HG02981 (cell line): ENCODE measurements at regions not wholly inside any gene's neighbourhood (a gene's known extent, or its start where the extent isn't known, plus 50 kb on each side); places are given as distances from the start of the nearest gene placed in this dataset.

Experiments used
- ATAC-seq: cut with Tn5 transposase; IDR thresholded peaks from one replicate; pipeline ENCODE4 v1.9.1; 2021; ENCODE audit warnings: mild to moderate bottlenecking, moderate library complexity; ENCODE audit not compliant: unreplicated experiment

DNA sequence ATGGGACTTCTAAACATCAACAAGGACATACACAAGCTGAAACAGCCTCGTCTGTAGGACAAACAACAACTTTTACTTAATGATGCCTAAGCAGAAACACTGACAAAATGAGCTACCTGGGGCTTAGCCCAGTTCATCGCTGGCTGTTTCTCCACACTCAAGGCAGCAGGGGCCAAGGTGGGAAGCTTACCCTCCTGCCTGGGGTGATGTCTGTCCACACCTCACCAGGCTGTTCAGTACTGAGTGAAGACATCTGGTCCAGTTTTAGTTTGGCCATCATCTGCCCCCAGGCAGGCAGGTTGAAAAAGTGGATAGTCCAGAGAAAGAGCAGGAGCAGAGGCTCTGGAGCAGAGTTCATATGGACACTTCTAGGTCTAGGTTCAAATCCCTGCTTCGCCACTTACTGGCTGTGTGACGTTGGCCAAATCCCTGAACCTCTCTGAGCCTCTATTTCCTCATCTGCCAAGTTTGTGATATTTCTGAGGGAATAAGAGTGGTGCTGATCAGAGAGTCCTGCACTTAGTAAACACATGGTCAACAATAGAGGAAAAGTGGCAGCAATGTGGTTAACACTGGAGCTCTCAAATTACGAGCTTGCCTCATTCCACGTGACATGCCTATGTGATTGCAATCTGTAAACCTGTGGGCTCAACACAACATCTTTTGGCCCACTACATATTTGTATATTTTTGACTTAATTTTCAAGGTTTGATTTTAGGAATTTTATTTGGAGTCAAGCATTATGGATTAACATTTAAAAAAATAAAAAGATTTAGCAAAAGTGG, 720.1 kb upstream of the TMEM132C start:
- ATAC-seq, result no peak

DNA sequence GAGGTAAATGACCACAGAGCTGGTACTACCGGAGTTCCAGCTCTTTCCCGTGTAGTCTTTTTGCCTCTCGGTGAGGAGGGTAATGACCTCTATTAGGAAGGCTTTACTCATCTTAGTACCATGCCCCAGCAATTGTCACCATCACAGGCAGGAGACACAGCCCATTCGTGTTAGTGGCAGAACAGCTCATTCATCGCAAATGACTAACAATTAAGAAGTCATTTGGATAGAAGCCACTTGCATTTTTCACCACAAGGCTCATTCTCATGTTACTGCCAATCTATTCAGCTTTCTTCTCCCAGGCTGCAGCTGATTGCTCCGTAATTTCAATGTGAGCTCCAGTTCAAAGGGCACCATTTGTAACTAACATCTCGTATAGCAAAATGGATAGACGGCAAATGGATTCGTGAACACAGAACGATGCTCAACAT, 718.8 kb upstream of the TMEM132C start:
- ATAC-seq, result no peak

DNA sequence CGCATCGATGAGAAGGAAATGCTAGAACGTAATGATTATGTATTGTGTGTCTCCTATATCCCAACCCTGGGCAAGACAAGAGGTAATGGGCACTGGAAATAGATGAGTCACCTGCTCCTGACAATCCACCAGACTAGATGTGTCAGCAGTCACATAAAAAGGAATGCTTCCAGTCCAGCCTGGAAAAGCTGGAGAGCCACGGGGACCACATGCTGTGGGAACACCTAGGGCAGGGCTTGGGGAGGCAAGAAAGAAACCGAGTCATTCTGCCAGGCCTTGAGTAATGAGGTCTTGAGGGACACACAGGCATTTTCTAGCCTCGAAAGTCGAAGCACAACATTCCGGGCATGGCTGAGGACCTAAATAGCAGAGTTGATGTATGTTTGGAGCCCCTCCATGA, 716.7 kb upstream of the TMEM132C start:
- no peak for ATAC-seq

DNA sequence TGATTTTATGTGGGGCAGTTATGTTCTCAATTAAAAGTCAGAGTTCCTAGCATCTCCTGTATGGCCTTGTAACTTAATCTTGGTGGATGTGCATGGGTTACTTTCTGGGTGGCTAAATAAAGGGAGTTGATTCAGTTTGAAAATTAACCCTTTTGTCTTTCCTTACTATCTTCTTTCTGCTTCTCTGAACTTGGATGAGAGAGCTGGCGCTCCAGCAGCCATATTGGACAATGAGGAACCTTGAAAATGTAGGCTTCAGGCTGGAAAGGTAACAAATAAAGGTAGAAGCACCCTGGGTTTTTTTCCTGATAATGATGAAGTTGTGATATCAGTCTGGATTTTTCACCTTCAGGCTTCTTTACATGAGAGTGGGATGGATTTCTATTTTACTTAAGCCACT, 714.1 kb upstream of the TMEM132C start:
- ATAC-seq, result no peak

DNA sequence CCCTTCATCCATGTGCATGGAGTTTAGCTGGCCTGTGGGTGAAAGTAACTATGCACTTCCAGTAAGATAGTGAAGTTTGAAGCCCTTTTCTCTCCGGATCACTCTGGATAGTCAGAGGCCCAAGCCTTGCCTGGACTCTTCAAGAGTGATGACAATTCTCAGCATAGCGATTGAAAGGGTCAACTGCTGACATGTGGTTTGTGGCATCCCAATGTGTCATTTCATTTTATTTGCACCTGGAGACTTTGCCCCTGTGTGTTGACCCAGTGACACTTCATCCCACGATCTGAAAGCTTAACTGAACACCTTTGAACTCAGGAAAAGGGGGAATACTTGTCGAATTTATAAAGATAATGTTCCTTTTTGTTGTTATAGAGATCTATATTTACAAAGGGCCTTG, 711.9 kb upstream of the TMEM132C start:
- no peak for ATAC-seq

DNA sequence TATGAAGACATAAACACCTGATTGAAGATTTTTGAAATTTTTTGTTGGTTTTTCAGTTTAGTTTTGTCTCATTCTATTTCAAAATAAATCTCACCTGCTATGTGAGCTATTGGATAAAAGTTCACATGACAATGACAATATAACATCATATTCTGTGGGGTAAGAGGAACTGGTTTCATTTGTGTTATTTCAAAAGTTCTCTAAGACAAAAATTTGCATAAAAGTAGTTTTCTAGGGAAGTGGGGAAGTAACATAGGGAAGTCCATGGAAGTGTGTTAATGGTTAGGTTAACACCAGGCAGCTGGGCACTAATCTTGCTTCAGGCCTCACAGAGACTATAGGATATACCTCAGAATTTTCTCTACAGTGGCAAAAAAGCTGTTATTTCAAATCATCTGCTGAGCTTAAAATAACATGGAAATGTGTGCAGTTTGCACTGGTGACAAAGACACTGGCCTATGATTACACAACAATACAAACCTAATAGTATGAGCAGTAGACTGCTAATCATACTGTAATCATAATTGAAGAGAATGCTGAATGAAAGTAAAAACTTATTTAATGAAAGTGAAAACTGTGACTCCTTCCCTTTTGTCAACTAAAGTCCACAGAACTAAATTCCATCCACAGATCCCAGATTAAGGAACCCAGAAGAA, 710.6 kb upstream of the TMEM132C start:
- ATAC-seq, result peak; percentile 27

DNA sequence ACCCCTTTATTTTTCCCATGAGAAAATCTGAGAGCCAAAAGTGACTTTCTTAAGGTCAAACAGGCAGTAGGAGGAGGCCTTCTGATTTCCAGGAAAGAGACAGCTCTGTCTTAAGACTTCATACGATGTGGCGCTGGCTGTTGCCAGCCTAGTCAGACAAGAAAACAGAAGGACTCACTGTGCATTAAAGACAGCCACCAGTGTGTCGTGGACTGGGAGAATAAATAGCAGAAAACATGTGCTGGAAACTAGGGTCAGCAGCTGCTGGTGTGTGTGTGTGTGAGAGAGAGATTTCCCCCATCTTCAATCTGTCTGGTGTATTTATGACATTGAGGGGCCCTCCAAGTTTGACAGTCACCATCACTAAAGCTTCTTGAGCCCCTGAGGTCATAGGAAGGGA, 708.6 kb upstream of the TMEM132C start:
- no peak for ATAC-seq

DNA sequence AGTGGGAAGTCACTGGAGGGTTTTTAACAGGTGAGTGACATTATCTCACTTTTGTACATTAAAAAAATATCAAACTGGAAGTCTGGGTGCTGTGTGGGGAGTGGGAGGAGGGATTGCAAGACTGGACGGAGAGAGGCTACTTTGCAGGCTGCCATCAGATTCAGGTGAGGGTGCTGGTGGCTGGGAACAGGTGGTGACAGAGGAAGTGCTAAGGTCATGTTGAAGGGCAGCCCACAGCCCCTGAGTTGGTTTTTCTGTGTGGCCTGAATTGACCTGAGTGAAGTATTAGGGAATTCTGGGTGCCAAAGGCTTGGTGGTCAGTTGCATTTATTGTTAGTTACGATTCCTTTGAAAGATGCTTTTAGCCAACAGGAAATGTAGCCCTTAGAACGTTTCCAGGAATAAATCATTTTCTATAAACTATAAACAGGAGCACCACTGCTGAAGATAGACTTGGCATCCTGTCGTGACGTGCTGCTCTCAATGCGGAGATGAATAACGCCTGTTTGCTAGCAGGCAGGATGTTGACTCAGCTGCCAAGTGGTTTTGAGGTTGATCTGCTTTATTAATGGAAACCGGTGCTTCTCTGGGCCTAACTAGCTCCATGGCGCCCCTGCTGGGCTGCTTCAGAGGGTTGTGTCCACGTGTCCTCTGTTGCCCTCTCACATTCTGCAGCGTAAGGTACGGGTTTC, 707.5 kb upstream of the TMEM132C start:
- peak; percentile 91 for ATAC-seq

DNA sequence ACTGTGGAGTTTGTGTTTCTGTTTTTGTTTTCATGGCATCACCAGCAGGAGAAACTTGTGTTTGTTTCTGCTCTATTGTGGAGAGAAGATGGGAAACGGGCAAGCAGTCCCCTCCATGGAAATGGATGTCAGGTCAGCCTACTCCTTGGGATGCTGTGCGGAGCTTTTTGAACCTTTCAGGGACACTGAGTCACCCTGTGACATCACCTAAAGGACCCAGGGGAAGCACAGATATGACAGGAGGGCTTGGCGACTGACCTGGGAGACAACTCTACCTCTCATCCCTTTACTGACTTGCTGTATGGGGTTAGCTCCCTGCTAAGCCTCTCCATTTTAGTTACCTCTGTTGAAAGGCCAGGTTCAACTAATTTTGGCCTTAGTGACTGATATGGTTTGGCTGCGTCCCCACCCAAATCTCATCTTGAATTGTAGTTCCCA, 706.9 kb upstream of the TMEM132C start:
- no peak for ATAC-seq

DNA sequence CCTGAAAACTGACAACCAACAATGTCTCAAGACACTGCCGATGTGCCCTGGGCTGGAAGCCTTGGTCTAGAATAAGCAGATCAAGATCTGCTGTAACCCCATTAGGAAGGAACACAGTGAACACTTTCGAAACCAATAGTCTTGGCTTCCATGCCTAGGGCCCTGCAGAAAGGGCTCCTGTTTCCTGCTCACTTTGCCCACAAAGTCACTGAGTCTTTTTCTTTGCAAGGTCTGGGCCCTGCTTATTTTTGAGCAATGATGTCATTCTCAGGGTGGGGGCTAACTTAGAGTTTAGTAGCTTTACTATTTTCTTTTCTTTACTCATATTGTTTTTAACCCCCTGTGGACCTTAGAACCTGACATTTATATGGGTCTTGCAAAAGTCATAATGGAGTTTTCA, 704.2 kb upstream of the TMEM132C start:
- ATAC-seq, result no peak

DNA sequence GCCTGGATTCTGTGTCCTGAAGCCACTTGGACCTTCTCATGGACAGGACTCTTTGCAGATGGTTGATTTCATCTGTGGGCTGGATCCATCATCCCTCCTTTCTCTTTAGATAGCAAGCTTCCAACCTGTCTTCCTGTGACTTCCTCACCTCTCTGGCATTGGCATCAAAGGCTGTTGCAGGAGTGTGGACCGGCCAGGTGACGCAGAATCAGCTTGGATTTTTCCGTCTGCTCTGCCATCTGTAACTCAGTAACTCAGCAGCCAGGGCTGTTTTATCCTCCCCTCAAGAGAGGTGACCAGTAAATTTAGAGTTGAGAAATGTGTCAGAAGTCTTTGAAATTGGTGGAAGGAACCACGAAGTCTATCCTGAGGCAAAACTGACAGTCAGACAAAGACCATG, 701.7 kb upstream of the TMEM132C start:
- no peak for ATAC-seq

DNA sequence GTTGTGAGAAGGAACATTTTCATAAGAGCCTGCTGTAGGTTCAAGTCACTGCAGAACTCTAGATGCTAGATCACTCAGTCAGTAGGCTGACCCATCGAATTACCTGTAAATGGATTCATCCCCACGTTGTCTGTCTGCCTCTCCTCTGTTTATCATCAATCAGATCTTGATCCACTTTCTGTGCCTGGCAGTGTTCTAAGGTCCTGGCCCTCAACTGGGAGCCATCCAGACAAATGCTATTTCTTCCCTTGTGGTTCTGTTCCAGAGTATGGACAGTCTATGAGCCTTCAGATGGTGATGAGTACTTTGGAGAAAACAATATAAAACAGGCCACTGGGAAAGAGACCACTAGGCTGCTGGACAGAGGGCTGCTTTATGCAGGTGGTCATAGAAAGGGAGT, 699.4 kb upstream of the TMEM132C start:
- ATAC-seq, result no peak

DNA sequence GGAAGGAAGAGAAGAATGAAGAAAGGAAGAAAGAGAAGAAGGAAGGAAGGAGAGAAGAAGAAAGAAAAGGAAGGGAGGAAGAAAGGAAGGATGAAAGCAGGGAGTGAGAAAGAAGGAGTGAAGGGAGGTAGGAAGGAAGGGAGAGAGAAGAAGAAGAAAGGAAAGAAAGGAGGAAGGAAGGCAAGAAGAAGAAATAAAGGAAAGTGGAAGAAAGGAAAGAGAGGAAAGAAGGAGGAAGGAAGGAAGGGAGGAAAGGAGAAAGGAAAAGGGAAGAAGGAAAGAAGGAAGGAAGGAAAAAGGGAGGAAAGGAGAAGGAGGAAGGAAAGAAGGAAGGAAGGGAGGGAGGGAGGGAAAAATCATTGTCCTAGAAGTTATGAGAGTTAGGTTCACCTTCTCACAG, 696.6 kb upstream of the TMEM132C start:
- no peak for ATAC-seq

DNA sequence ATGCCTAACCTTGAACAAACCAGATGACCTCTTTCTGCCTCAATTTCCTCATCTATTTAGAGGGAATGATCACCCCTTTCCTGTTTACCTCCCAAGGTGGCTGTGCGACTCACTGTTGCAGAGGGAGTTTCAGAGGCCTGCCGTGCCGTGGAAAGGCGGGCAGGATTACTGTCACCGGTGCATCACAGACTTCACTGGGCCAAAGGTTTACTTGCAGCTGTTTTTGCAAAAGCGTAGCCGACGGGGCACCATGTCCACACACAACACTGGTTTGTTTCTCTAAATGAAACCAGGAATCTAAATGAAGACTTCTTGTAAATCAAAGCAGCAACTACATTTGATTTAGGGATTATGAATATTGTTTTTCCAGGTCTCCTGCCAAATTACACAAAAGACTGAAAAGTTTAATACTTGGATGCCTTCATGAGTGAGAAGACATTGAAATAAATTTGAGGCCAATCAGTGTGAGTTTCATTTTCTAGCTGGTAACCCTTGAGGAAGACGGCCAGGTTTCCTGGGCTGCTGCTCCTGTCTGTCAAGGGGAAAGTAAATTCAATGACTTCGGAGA, 696.1 kb upstream of the TMEM132C start:
- ATAC-seq, result no peak

DNA sequence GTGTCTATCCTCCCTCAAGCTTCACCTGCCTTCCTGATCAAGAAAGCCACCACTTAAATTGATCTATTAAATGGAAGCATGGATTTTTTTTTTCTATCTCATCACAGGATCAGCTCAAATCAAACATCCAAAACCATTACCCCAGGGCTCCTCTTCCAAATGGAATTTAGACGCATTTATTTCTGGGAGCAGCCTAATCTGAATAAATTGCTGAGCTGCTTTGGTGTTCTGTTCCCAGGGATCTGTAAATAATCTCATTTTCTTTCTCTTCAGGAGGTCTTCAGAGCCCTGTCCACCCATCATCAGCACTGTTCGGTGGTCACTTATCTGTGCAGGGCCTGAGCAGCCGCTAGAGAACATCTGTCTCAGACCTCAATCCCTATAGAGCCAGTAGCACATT, 695.4 kb upstream of the TMEM132C start:
- ATAC-seq, result no peak

DNA sequence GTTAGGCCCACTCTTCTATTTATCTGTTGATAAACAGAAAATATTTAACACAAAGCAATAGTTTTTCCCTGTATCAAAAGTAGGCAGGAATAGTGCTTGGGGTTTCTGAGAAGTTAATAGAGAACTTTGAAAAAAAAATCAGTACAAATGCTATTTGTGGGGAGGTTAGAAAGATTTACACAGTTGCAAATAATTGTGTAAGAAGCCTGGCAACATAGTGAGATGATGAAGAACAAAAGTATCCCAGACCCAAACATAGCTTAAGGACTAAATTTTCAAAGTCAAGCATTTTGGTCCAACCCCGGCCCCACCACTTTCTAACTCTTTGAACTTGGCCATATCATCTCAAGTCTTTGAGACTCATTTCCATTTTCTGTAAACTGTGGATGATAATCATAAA, 687.5 kb upstream of the TMEM132C start:
- no peak for ATAC-seq

DNA sequence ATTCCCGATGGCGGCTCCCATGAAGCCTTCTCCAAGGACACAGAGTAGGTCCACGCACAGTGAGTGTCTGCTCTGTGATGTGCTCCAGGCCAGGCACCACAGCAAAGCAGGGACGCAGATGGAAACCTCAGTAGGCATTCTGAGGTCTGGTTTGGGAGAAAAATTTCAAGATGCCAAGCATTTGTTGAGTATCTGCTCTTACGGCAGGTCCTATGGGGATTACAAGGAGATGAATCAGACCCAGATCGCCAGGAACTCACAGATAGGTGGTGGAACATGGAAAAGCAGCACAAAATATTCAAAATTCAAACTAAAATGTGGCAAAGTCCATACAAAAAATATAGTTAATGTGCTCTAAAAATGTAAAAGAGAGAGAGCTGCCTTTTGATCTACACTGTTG, 684.9 kb upstream of the TMEM132C start:
- ATAC-seq, result no peak

DNA sequence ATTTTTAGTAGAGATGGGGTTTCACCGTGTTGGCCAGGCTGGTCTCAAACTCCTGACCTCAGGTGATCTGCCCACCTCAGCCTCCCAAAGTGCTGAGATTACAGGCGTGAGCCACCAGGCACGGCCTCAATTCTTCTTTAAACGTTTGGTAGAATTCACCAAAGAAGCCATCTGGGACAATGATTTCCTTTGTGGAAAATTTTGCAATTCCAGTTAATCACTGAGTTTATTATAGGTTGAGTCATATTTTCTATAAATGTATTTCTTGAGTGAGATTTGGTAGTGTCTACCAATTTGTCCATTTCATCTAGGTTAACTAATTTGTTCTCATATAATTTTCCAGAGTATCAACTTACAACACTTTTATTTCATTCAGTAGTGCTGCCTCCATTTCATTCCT, 683.9 kb upstream of the TMEM132C start:
- ATAC-seq, result no peak

DNA sequence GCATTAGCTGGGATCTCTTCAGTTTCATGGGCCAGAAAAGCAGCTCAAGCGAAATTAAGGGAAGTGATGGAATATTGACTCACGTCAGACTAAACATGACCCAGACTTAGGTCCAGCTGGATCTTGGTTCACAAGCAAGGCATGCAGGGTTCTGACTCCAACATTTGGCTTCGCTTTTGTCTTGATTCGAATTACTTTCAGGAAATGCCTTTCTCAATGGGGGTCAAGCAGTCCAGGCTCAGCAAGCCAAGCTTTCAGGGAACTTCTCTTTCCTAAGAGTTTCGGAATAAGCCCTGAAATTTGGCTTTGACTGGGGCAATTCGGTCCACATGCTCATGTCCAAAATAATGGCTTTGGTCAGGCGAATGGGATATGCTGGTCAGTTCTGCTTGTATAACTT, 678.7 kb upstream of the TMEM132C start:
- ATAC-seq, result no peak

DNA sequence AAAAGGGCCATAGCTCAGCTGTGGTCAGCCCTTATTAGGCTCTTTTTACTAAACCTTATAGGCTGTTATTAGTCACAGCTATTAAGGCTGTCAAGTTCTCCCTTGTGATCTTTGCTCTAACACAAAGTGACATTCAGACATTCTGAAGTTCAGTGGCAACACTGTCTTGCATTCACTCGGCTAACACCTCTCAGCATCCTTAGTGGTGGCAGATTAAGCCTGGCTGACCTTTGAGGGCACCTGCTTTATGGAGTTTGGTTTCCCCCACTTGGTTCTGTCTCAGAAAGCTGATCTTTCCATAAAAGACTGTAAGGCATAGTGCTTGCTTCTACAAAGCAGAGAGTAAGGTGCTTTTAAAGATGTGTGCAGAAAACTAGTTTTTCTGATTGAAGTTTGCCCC, 677.4 kb upstream of the TMEM132C start:
- no peak for ATAC-seq

DNA sequence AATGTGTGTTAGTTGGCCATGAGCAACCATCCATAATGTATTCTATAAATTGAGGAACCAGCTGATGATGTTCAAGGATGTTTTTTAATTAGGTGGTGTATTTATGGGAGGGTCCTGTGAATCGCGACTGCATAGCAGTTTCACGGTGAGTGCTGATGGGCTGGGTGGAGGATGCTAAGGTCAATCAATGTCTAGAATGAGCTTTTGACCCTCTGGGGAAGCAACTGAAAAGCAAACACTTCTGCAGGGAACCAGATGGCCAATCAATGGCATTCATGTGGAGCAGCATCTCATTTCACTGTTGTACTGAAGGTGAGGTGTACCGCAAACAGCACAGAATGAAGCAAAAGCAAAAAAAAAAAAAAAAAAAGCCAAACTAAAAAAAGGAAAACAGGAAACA, 676.1 kb upstream of the TMEM132C start:
- no peak for ATAC-seq

DNA sequence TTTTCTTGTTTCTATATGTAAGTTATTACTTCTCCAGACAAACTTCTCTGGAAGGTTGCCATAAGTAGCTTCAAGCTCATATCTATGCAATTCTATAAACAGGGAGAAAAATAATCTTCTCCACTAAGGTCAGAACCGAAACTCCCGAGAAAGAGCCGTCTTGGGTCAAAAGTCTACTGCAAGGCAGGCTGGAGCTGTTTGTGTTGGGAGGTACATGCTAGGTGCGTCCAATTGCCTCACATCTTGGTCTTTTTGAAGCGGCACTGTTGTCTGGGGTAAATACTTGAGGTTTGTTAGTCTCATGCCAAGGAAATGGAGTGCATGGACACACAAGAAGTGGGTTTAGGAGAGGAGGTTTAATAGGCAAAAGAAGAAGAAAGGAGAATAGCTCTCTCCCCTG, 674.7 kb upstream of the TMEM132C start:
- ATAC-seq, result no peak
